ENCODE measurements at regions not wholly inside any gene's neighbourhood (a gene's known extent, or its start where the extent isn't known, plus 50 kb on each side); places are given as distances from the start of the nearest gene placed in this dataset.

DNA sequence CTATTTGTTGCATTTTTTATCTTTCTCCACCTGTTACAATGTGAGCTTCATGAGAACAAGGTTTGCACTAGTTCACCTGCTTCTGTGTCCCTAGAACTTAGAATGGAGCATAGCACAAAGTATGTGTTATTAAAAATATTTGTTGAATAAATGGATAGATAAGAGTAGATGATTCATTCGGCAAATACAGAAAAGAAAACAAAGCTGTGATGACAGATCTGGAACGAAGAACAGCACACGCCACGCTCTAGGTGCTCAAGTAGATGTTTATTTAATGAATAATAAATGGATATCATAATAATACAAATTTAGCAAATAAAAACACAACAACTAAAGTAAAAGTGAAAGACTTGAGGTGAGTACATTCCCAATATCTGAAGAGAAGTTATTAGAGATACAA is 273.1 kb downstream of the HAO1 start:
- Histone ChIP-seq H2BK120ac (ENCODE audit: low read depth, low read length) (no peak overlapping the region), H2BK5ac (ENCODE audit: low read depth, low read length, poor library complexity, severe bottlenecking) (no peak overlapping the region), H3K56ac (ENCODE audit: extremely low read depth, insufficient read depth, low read length) (no peak overlapping the region), H3K14ac (replicated peaks; ENCODE audit: low read depth, low read length) (no peak overlapping the region), H4K91ac (ENCODE audit: insufficient read depth, low read depth, low read length) (no peak overlapping the region), H4K8ac (ENCODE audit: low read depth in 2 of 2, low read length in 2 of 2) (no peak overlapping the region), H3K9me1 (ENCODE audit: insufficient read depth, low read length) (no peaks in the 10 kb centered on the region), H2AFZ (replicated peaks; ENCODE audit: low read length, poor library complexity) (no peak overlapping the region), H3K9me3 (ENCODE audit: control insufficient read depth, insufficient read depth, low read length) (no peaks in the 10 kb centered on the region), H3K18ac (ENCODE audit: low read depth, low read length) (no peak overlapping the region), H3K9ac (ENCODE audit: low read depth, low read length) (no peak overlapping the region), H3K36me3 (ENCODE audit: control insufficient read depth, insufficient read depth, low read length) (no peaks in the 10 kb centered on the region), H2AK9ac (replicated peaks; ENCODE audit: low read depth, low read length, poor library complexity) (no peak overlapping the region), H3K4me1 (ENCODE audit: control insufficient read depth, insufficient read depth, low read length) (no peaks in the 10 kb centered on the region), H3K4me2 (ENCODE audit: low read depth, low read length) (no peak overlapping the region), H3K79me1 (ENCODE audit: low read depth in 1 of 2, low read length in 2 of 2) (no peaks in the 10 kb centered on the region), H4K20me1 (ENCODE audit: insufficient read depth, low read length) (no peaks in the 10 kb centered on the region), H3K27me3 (ENCODE audit: control insufficient read depth, insufficient read depth, low read length) (no peaks in the 10 kb centered on the region), H3K23ac (ENCODE audit: low read depth, low read length) (no peak overlapping the region), H4K5ac (ENCODE audit: low read depth, low read length) (no peak overlapping the region), H3K4ac (ENCODE audit: low read depth, low read length) (no peak overlapping the region), H2BK15ac (ENCODE audit: low read depth, low read length) (no peak overlapping the region), H3K27ac (ENCODE audit: insufficient read depth, low read length) (no peak overlapping the region), H2BK20ac (ENCODE audit: low read depth, low read length) (no peak overlapping the region), H3K4me3 (ENCODE audit: insufficient read depth, low read depth, low read length) (no peak overlapping the region), H2AK5ac (ENCODE audit: low read depth, low read length) (no peak overlapping the region)
- no TSS peak for BruUV-seq (replicated peaks)
- intact Hi-C loops (cut with micrococcal nuclease): no loop called here
- WGBS, 2 experiments (ENCODE audit: extremely low coverage in 2 of 2, insufficient read length in 1 of 2): 100% methylated on average over 1 of the region's 4 CpGs; no CpG with 5 or more reads in 1 of the 2 experiments
- no peak for DNase-seq
- CTCF ChIA-PET: no interaction called here
- TF ChIP-seq RFX5 (IDR thresholded peaks at IDR 0.05; ENCODE audit: low read depth, low read length) (no peak), CEBPB (IDR thresholded peaks at IDR 0.05; ENCODE audit: low read depth, low read length) (no peak), RCOR1 (IDR thresholded peaks at IDR 0.05; ENCODE audit: insufficient replicate concordance, low read length) (no peak), RAD21 (IDR thresholded peaks at IDR 0.05; ENCODE audit: low read length) (no peak), MXI1 (IDR thresholded peaks at IDR 0.05; ENCODE audit: borderline replicate concordance, low read depth, low read length) (no peak), FOS (IDR thresholded peaks at IDR 0.05; ENCODE audit: low read depth, low read length) (no peak), MAZ (IDR thresholded peaks at IDR 0.05; ENCODE audit: borderline replicate concordance, low read depth, low read length) (no peak)
- TF ChIP-seq, protein P1, sequence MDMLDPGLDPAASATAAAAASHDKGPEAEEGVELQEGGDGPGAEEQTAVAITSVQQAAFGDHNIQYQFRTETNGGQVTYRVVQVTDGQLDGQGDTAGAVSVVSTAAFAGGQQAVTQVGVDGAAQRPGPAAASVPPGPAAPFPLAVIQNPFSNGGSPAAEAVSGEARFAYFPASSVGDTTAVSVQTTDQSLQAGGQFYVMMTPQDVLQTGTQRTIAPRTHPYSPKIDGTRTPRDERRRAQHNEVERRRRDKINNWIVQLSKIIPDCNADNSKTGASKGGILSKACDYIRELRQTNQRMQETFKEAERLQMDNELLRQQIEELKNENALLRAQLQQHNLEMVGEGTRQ (IDR thresholded peaks at IDR 0.05; ENCODE audit: low read depth, low read length): no peak
- ATAC-seq (ENCODE audit: low read depth): no peak
- POLR2A ChIA-PET (ENCODE audit: unreplicated experiment): no interaction called here
- in situ Hi-C loops (cut with MboI; ENCODE audit: low sequenced_read_pairs): no loop called here
- dilution Hi-C loops (cut with HindIII; ENCODE audit: low sequenced_read_pairs, unreplicated experiment): no loop called here
